AG09309 (cell line): ENCODE measurements at regions not wholly inside any gene's neighbourhood (a gene's known extent, or its start where the extent isn't known, plus 50 kb on each side); places are given as distances from the start of the nearest gene placed in this dataset.

Source experiments
- DNase-seq: peaks from one replicate; pipeline ENCODE4 v3.0.0-alpha.2; 2010; ENCODE audit warnings: low read depth
- H3K4me3 ChIP-seq: 2 replicates; pipeline ENCODE4 v1.5.1; 2011; ENCODE audit warnings: mild to moderate bottlenecking, low read depth, low read length, moderate library complexity; ENCODE audit not compliant: control insufficient read depth
- TF ChIP-seq, protein P1 (sequence below): IDR thresholded peaks from 2 replicates; pipeline ENCODE4 v1.5.1; 2011; ENCODE audit warnings: mild to moderate bottlenecking, low read depth, low read length, inconsistent platforms; ENCODE audit not compliant: insufficient read depth, control insufficient read depth; ENCODE audit errors: missing control alignments

DNA sequence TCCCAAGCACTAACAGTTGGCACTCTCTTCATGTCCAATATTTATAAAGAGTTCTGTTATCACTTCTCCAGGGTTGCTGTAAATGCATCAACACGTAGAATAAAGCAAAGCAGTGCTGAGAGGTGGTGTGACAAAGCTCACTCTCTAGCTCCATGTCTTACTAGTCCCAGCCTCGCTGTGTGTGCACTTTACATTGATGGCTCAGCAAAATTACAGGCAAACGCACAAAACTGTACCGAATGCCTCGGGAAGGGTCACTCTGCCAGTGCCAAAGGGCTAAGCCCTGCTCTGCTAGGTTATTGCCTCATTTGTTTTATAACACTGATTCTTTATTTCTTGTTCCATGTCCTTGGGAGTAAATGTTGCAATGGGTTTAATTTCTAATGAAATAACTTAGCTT, 1005.9 kb upstream of the WWC1 start:
- no peak for DNase-seq
- TF ChIP-seq, protein P1, sequence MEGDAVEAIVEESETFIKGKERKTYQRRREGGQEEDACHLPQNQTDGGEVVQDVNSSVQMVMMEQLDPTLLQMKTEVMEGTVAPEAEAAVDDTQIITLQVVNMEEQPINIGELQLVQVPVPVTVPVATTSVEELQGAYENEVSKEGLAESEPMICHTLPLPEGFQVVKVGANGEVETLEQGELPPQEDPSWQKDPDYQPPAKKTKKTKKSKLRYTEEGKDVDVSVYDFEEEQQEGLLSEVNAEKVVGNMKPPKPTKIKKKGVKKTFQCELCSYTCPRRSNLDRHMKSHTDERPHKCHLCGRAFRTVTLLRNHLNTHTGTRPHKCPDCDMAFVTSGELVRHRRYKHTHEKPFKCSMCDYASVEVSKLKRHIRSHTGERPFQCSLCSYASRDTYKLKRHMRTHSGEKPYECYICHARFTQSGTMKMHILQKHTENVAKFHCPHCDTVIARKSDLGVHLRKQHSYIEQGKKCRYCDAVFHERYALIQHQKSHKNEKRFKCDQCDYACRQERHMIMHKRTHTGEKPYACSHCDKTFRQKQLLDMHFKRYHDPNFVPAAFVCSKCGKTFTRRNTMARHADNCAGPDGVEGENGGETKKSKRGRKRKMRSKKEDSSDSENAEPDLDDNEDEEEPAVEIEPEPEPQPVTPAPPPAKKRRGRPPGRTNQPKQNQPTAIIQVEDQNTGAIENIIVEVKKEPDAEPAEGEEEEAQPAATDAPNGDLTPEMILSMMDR, result no peak
- no peak overlapping the region for H3K4me3 ChIP-seq

GRCh38 chr5:167286891-167287290, 1004.6 kb upstream of the WWC1 start:
- no peak for DNase-seq
- TF ChIP-seq, protein P1, result no peak
- no peak overlapping the region for H3K4me3 ChIP-seq

DNA sequence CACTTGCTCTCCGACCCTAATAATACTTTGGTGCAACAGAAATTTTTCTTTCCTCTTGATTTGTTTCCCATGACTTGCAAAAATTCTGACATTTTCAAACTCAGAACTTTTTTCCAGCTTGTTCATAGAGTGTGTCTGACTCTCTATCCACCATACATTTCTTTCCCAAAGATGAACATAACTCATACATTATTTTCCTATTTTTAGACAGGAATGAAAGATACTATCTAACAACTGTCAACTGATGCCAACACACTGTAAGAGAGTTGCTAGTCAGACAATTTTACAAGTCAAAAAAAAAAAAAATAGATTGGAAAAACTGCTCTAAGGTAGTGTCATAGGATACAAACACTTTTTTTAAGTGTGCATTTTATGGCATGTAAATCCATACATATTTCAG, 1001.0 kb upstream of the WWC1 start:
- no peak for DNase-seq
- no peak overlapping the region for H3K4me3 ChIP-seq
- TF ChIP-seq, protein P1, result no peak

DNA sequence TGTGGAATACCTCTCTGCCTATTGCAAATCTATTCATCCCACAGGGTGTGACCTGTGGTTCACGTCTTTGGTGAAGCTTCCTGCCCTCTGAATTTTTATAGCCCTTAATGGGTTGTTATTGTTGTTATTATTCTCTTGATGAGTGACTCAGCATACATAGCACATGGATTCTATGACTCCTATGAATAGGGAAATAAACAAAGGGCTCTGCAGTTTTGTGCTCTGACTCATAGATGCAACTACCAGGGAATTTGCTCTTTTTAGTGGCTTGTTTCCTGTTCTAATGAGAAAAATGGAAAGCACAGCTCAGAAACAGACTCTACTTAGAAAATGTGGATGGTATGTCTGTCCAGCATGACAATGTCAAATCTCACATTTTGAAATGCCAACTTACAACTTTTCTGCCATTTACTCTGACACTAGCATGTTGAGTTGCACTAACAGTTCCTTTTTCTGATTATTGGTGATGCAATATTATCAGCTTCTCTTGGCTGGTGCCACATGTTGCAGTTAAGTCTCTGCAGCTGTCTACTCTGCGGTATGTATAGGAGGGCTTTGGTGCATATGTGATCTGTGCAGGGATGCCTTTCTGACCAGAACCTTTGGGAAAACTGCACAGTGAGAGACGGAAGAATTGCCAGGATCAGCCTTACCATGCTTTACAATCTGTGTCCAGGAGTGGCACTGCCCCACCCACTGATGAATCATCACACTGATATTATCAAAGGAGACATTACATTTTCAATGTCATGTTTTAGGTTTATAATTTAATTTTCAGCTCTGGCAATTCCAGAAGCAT, 996.4 kb upstream of the WWC1 start:
- H3K4me3 ChIP-seq, result no peak overlapping the region
- TF ChIP-seq, protein P1, result no peak
- DNase-seq, result peak; percentile 78

GRCh38 chr5:167295681-167296005, 995.8 kb upstream of the WWC1 start:
- TF ChIP-seq, protein P1, result no peak
- no peak for DNase-seq
- H3K4me3 ChIP-seq, result no peak overlapping the region

GRCh38 chr5:167296066-167296465, 995.4 kb upstream of the WWC1 start:
- TF ChIP-seq, protein P1, result no peak
- H3K4me3 ChIP-seq, result no peak overlapping the region
- DNase-seq, result no peak
